IMR-90 (cell line): ENCODE measurements at regions not wholly inside any gene's neighbourhood (a gene's known extent, or its start where the extent isn't known, plus 50 kb on each side); places are given as distances from the start of the nearest gene placed in this dataset.

Experiments
- ATAC-seq: fragments of 200-7000 bp; cut with Tn5 transposase; 2 replicates; pipeline ENCODE4 v1.9.1; 2020; ENCODE audit warnings: low read depth, mild to moderate bottlenecking, moderate library complexity
- BruUV-seq: library from RNA; stranded (reverse); fragments of 400-500 nt; replicated peaks from 2 replicates; lab custom pipeline; 2021; lab: Mats Ljungman, UMichigan
- CTCF ChIA-PET: fragments of 300-600 bp; formaldehyde crosslinking; extraction: SDS; loops from one replicate; lab custom pipeline; 2021; ENCODE audit warnings: antibody characterized with exemption; lab: Yijun Ruan, JAX
- POLR2A ChIA-PET: fragments of 300-600 bp; sonication (Branson Sonifier 250); formaldehyde crosslinking; loops from one replicate; lab custom pipeline; 2022; ENCODE audit warnings: antibody characterized with exemption; ENCODE audit not compliant: unreplicated experiment; lab: Charles Lee
- DNase-seq: peaks from one replicate; pipeline ENCODE4 v3.0.0; 2013
- H2AFZ ChIP-seq: replicated peaks from 2 replicates; pipeline ENCODE3; 2013; ENCODE audit warnings: low read length, mild to moderate bottlenecking; ENCODE audit not compliant: poor library complexity
- H2AK5ac ChIP-seq: 2 replicates; pipeline ENCODE4 v1.6.1; 2013; ENCODE audit warnings: low read depth, low read length, inconsistent platforms
- H2AK9ac ChIP-seq: replicated peaks from 2 replicates; pipeline ENCODE3; 2013; ENCODE audit warnings: mild to moderate bottlenecking, low read depth, low read length, moderate library complexity; ENCODE audit not compliant: poor library complexity
- H2BK120ac ChIP-seq: 2 replicates; pipeline ENCODE4 v1.6.1; 2013; ENCODE audit warnings: low read depth, low read length, inconsistent platforms
- H2BK15ac ChIP-seq: 3 replicates; pipeline ENCODE4 v1.6.1; 2013; ENCODE audit warnings: low read depth, low read length, inconsistent platforms
- H2BK20ac ChIP-seq: 2 replicates; pipeline ENCODE4 v1.6.1; 2013; ENCODE audit warnings: low read depth, mild to moderate bottlenecking, inconsistent platforms, low read length, moderate library complexity
- H2BK5ac ChIP-seq: 2 replicates; pipeline ENCODE4 v1.6.1; 2013; ENCODE audit warnings: mild to moderate bottlenecking, low read depth, low read length, inconsistent platforms; ENCODE audit not compliant: poor library complexity, severe bottlenecking
- H3K14ac ChIP-seq: replicated peaks from 2 replicates; pipeline ENCODE4 v1.6.1; 2013; ENCODE audit warnings: low read depth, low read length, inconsistent platforms
- H3K18ac ChIP-seq: 2 replicates; pipeline ENCODE4 v1.6.1; 2013; ENCODE audit warnings: low read depth, low read length, control low read depth
- H3K23ac ChIP-seq: 2 replicates; pipeline ENCODE4 v1.6.1; 2013; ENCODE audit warnings: low read depth, low read length, inconsistent platforms
- H3K27ac ChIP-seq: 2 replicates; pipeline ENCODE4 v1.5.1; 2013; ENCODE audit warnings: mild to moderate bottlenecking, control low read depth, low read length; ENCODE audit not compliant: insufficient read depth
- H3K27me3 ChIP-seq: 2 replicates; pipeline ENCODE4 v1.6.1; 2013; ENCODE audit warnings: low read length; ENCODE audit not compliant: control insufficient read depth, insufficient read depth
- H3K36me3 ChIP-seq: 2 replicates; pipeline ENCODE4 v1.6.1; 2013; ENCODE audit warnings: low read length, mixed read lengths; ENCODE audit not compliant: control insufficient read depth, insufficient read depth
- H3K4ac ChIP-seq: 2 replicates; pipeline ENCODE4 v1.6.1; 2013; ENCODE audit warnings: low read depth, low read length, inconsistent platforms
- H3K4me1 ChIP-seq: 2 replicates; pipeline ENCODE4 v1.6.1; 2013; ENCODE audit warnings: low read length, mixed read lengths; ENCODE audit not compliant: control insufficient read depth, insufficient read depth
- H3K4me2 ChIP-seq: 2 replicates; pipeline ENCODE4 v1.6.1; 2013; ENCODE audit warnings: low read depth, mild to moderate bottlenecking, control low read depth, low read length, moderate library complexity
- H3K4me3 ChIP-seq: 2 replicates; pipeline ENCODE4 v1.5.1; 2013; ENCODE audit warnings: low read depth, mild to moderate bottlenecking, control low read depth, low read length, moderate library complexity; ENCODE audit not compliant: insufficient read depth
- H3K56ac ChIP-seq: 2 replicates; pipeline ENCODE4 v1.6.1; 2013; ENCODE audit warnings: low read length, inconsistent platforms; ENCODE audit not compliant: insufficient read depth; ENCODE audit errors: extremely low read depth
- H3K79me1 ChIP-seq, 2 experiments: 2 replicates each; pipeline ENCODE4 v1.6.1; 2013; ENCODE audit warnings: low read length in 2 of 2, inconsistent platforms in 1 of 2, low read depth in 1 of 2
- H3K9ac ChIP-seq: 2 replicates; pipeline ENCODE4 v1.6.1; 2013; ENCODE audit warnings: low read depth, low read length, control low read depth
- H3K9me1 ChIP-seq: 2 replicates; pipeline ENCODE4 v1.6.1; 2013; ENCODE audit warnings: low read length, inconsistent platforms; ENCODE audit not compliant: insufficient read depth
- H3K9me3 ChIP-seq: 2 replicates; pipeline ENCODE4 v1.6.1; 2013; ENCODE audit warnings: low read length; ENCODE audit not compliant: control insufficient read depth, insufficient read depth
- H4K20me1 ChIP-seq: 2 replicates; pipeline ENCODE4 v1.6.1; 2013; ENCODE audit warnings: low read length, inconsistent platforms; ENCODE audit not compliant: insufficient read depth
- H4K5ac ChIP-seq: 2 replicates; pipeline ENCODE4 v1.6.1; 2013; ENCODE audit warnings: mild to moderate bottlenecking, low read depth, low read length, control low read depth
- H4K8ac ChIP-seq, 2 experiments: 2 replicates each; pipeline ENCODE4 v1.6.1; 2013; ENCODE audit warnings: low read depth in 2 of 2, low read length in 2 of 2, control low read depth in 1 of 2, inconsistent platforms in 1 of 2
- H4K91ac ChIP-seq: 2 replicates; pipeline ENCODE4 v1.6.1; 2013; ENCODE audit warnings: low read depth, low read length, inconsistent platforms; ENCODE audit not compliant: insufficient read depth
- CTCF ChIP-seq: conservative IDR thresholded peaks from 2 replicates; pipeline ENCODE4 v1.5.1; 2012; ENCODE audit warnings: mild to moderate bottlenecking, low read depth, low read length, improper control_type of control experiment
- MAZ ChIP-seq: IDR thresholded peaks from 2 replicates; pipeline ENCODE4 v1.6.1; 2012; ENCODE audit warnings: low read depth, mild to moderate bottlenecking, low read length, improper control_type of control experiment, moderate library complexity, borderline replicate concordance
- NFE2L2 ChIP-seq: fragments of 150-350 bp; IDR thresholded peaks from 2 replicates; pipeline ENCODE4 v1.6.1; 2016; ENCODE audit warnings: low read depth, mild to moderate bottlenecking, low read length
- POLR2A ChIP-seq: IDR thresholded peaks from 2 replicates; pipeline ENCODE4 v1.6.1; 2012; ENCODE audit warnings: mild to moderate bottlenecking, low read depth, low read length
- RCOR1 ChIP-seq: IDR thresholded peaks from 2 replicates; pipeline ENCODE4 v1.6.1; 2012; ENCODE audit warnings: mild to moderate bottlenecking, low read length, improper control_type of control experiment; ENCODE audit not compliant: insufficient replicate concordance
- SMC3 ChIP-seq: fragments of 150-350 bp; IDR thresholded peaks from 2 replicates; pipeline ENCODE4 v1.6.1; 2016; ENCODE audit warnings: low read depth, mild to moderate bottlenecking, antibody characterized with exemption, low read length, moderate library complexity
- dilution Hi-C: fragments of 300-500 bp; cut with HindIII; formaldehyde crosslinking; loops from one replicate; pipeline ENCODE4 v1.14.3; 2018; ENCODE audit warnings: low sequenced_read_pairs; ENCODE audit not compliant: unreplicated experiment
- in situ Hi-C: fragments of 300-500 bp; cut with MboI; formaldehyde crosslinking; loops from 3 replicates; pipeline ENCODE4 v1.14.3; 2019; ENCODE audit warnings: low sequenced_read_pairs, inconsistent platforms, mixed read lengths
- intact Hi-C: fragments of 100-400 bp; cut with micrococcal nuclease; formaldehyde crosslinking; loops from 2 replicates; pipeline ENCODE4 v1.10.0; 2022

DNA sequence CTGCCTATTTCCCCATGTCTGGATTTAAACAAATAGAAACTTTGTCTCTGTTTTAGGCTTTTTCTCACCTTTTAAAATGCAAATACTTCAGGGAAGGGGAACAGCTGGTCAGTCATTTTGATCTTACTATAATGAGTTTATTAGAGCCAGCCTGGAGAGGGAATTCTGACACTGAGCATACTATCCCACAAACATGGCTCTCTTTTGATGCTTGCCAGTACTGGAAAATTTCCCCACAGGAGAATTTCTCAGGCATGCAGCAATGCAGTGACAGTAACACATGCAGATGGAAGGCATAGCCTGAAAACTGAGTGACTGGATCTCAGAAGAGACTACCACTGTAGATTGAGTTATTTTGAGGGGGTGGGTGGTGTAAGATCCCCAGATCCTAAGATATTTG lies 974.3 kb upstream of the CELF4 start:
- Histone ChIP-seq H3K56ac (no peak overlapping the region), H3K14ac (no peak overlapping the region), H4K5ac (no peak overlapping the region), H2AK9ac (no peak overlapping the region), H4K8ac (no peak overlapping the region), H4K91ac (no peak overlapping the region), H2BK5ac (no peak overlapping the region), H2BK20ac (no peak overlapping the region), H3K4ac (no peak overlapping the region), H3K18ac (no peak overlapping the region), H3K9me1 (no peaks in the 10 kb centered on the region), H3K9ac (no peak overlapping the region), H3K4me2 (no peak overlapping the region), H3K23ac (no peak overlapping the region), H3K36me3 (no peaks in the 10 kb centered on the region), H2AK5ac (no peak overlapping the region), H3K79me1 (no peaks in the 10 kb centered on the region), H2BK120ac (no peak overlapping the region), H2BK15ac (no peak overlapping the region), H3K4me1 (no peaks in the 10 kb centered on the region), H3K27me3 (no peaks in the 10 kb centered on the region), H3K4me3 (no peak overlapping the region), H2AFZ (no peak overlapping the region), H4K20me1 (no peaks in the 10 kb centered on the region), H3K9me3 (peaks cover 4% of the 10 kb centered on the region), H3K27ac (no peak overlapping the region)
- CTCF ChIA-PET = no interaction called here
- DNase-seq = no peak
- no peak for ATAC-seq
- POLR2A ChIA-PET = no interaction called here
- no TSS peak for BruUV-seq
- in situ Hi-C loops = no loop called here
- dilution Hi-C loops = no loop called here
- intact Hi-C loops = no loop called here
- TF ChIP-seq RCOR1 (no peak), POLR2A (no peak), SMC3 (no peak), NFE2L2 (no peak), CTCF (no peak), MAZ (no peak)
